SK-N-SH (cell line): ENCODE measurements at regions not wholly inside any gene's neighbourhood (a gene's known extent, or its start where the extent isn't known, plus 50 kb on each side); places are given as distances from the start of the nearest gene placed in this dataset.

Experiments
- CTCF ChIA-PET: fragments of 300-600, 350-600 bp; formaldehyde crosslinking; extraction: SDS; loops from one replicate; lab custom pipeline; 2021; lab: Yijun Ruan, JAX
- POLR2A ChIA-PET: fragments of 350-600 bp; sonication (Branson Sonifier 250); formaldehyde crosslinking; extraction: SDS; loops from one replicate; lab custom pipeline; 2020; ENCODE audit warnings: antibody characterized with exemption, inconsistent platforms; lab: Yijun Ruan, JAX
- DNase-seq: peaks from one replicate; pipeline ENCODE4 v3.0.0; 2012
- H2AFZ ChIP-seq: fragments of 200-600 bp; sonication (generic); 2 replicates; pipeline ENCODE4 v1.8.1; 2016; ENCODE audit warnings: antibody characterized with exemption, mild to moderate bottlenecking, low read depth
- H3F3A ChIP-seq: fragments of 200-600 bp; sonication (generic); replicated peaks from 2 replicates; pipeline ENCODE3; 2016; ENCODE audit warnings: antibody characterized with exemption, mild to moderate bottlenecking; ENCODE audit not compliant: insufficient read depth
- H3K27ac ChIP-seq, 2 experiments: fragments of 200-500 bp in 1 of 2; fragments of 200-600 bp in 1 of 2; sonication (Bioruptor generic) in 1 of 2; sonication (generic), shearing (Covaris generic) in 1 of 2; 2 replicates each; pipeline versions ENCODE4 v1.5.1 to v1.6.1; 2014 to 2016; ENCODE audit warnings: low read depth in 2 of 2, inconsistent platforms in 1 of 2, low read length in 1 of 2, mild to moderate bottlenecking in 1 of 2, mixed read lengths in 1 of 2
- H3K27me3 ChIP-seq: fragments of 200-600 bp; sonication (generic), shearing (Covaris generic); 2 replicates; pipeline ENCODE4 v1.6.1; 2016; ENCODE audit warnings: mixed run types; ENCODE audit not compliant: insufficient read depth
- H3K36me3 ChIP-seq, 2 experiments: fragments of 200-500 bp in 1 of 2; fragments of 200-600 bp in 1 of 2; sonication (Bioruptor generic) in 1 of 2; sonication (generic) in 1 of 2; replicated peaks in 1 of 2; 2 replicates each; pipeline versions ENCODE3 to v1.5.1; 2014 to 2016; ENCODE audit warnings: low read length in 1 of 2, mild to moderate bottlenecking in 1 of 2; ENCODE audit not compliant: insufficient read depth in 2 of 2, control insufficient read depth in 1 of 2
- H3K4me1 ChIP-seq, 2 experiments: fragments of 200-500 bp in 1 of 2; fragments of 200-600 bp in 1 of 2; sonication (Bioruptor generic) in 1 of 2; sonication (generic), shearing (Covaris generic) in 1 of 2; 2 replicates each; pipeline versions ENCODE4 v1.5.1 to v1.6.1; 2014 to 2016; ENCODE audit warnings: low read depth in 1 of 2, low read length in 1 of 2, mixed run types in 1 of 2; ENCODE audit not compliant: insufficient read depth in 2 of 2, control insufficient read depth in 1 of 2
- H3K4me2 ChIP-seq: fragments of 200-600 bp; sonication (generic), shearing (Covaris generic); 2 replicates; pipeline ENCODE4 v1.6.1; 2017; ENCODE audit warnings: mixed run types
- H3K4me3 ChIP-seq, 2 experiments: fragments of 200-500 bp in 1 of 2; fragments of 200-600 bp in 1 of 2; sonication (Bioruptor generic) in 1 of 2; sonication (generic), shearing (Covaris generic) in 1 of 2; 2 replicates each; pipeline versions ENCODE4 v1.5.1 to v1.8.1; 2014 to 2016; ENCODE audit warnings: low read depth in 2 of 2, inconsistent platforms in 1 of 2, low read length in 1 of 2, mild to moderate bottlenecking in 1 of 2, mixed read lengths in 1 of 2, moderate library complexity in 1 of 2
- H3K79me2 ChIP-seq: fragments of 200-600 bp; sonication (generic); 2 replicates; pipeline ENCODE4 v1.8.1; 2017; ENCODE audit warnings: mild to moderate bottlenecking; ENCODE audit not compliant: insufficient read depth
- H3K9ac ChIP-seq: fragments of 200-600 bp; sonication (generic); 2 replicates; pipeline ENCODE4 v1.6.1; 2017; ENCODE audit warnings: mixed run types
- H3K9me2 ChIP-seq: fragments of 200-600 bp; sonication (generic); 2 replicates; pipeline ENCODE4 v1.6.1; 2017; ENCODE audit warnings: mixed run types
- H3K9me3 ChIP-seq: fragments of 200-600 bp; sonication (generic); 2 replicates; pipeline ENCODE4 v1.6.1; 2017; ENCODE audit warnings: mixed run types, mild to moderate bottlenecking, moderate library complexity
- H4K20me1 ChIP-seq: fragments of 200-600 bp; sonication (generic); 2 replicates; pipeline ENCODE4 v1.6.1; 2017; ENCODE audit warnings: mild to moderate bottlenecking, mixed run types; ENCODE audit not compliant: insufficient read depth
- CHD2 ChIP-seq: fragments of 150-350 bp; IDR thresholded peaks from 2 replicates; pipeline ENCODE4 v1.6.1; 2018; ENCODE audit warnings: low read length; ENCODE audit not compliant: partially characterized antibody
- EP300 ChIP-seq, 2 experiments: IDR thresholded peaks; 2 replicates each; pipeline versions ENCODE4 v1.4.0 to v1.6.1; 2012; ENCODE audit warnings: borderline replicate concordance in 1 of 2, low read depth in 1 of 2, low read length in 1 of 2
- FOSL2 ChIP-seq: IDR thresholded peaks from 2 replicates; pipeline ENCODE4 v1.4.0; 2012; ENCODE audit warnings: low read depth, mild to moderate bottlenecking, moderate library complexity, borderline replicate concordance
- FOXJ3 ChIP-seq: sonication (generic); formaldehyde crosslinking; IDR thresholded peaks from 2 replicates; pipeline ENCODE4 v1.5.1; 2020; ENCODE audit warnings: mild to moderate bottlenecking, missing genetic modification reagents
- GABPA ChIP-seq: IDR thresholded peaks from 2 replicates; pipeline ENCODE4 v1.4.0; 2012; ENCODE audit warnings: low read depth, mild to moderate bottlenecking
- IRF3 ChIP-seq: fragments of 150-350 bp; IDR thresholded peaks from 2 replicates; pipeline ENCODE4 v1.6.1; 2016; ENCODE audit warnings: mild to moderate bottlenecking, low read depth, low read length
- JUND ChIP-seq: IDR thresholded peaks from 2 replicates; pipeline ENCODE4 v1.4.0; 2012
- MEF2A ChIP-seq: IDR thresholded peaks from 2 replicates; pipeline ENCODE4 v1.4.0; 2012; ENCODE audit warnings: low read depth, borderline replicate concordance
- NFIC ChIP-seq: IDR thresholded peaks from 2 replicates; pipeline ENCODE4 v1.4.0; 2012; ENCODE audit warnings: borderline replicate concordance
- RAD21 ChIP-seq: IDR thresholded peaks from 2 replicates; pipeline ENCODE4 v1.6.1; 2012; ENCODE audit warnings: mild to moderate bottlenecking, low read length
- REST ChIP-seq: IDR thresholded peaks from 2 replicates; pipeline ENCODE4 v1.6.1; 2012; ENCODE audit warnings: mild to moderate bottlenecking, low read depth, low read length, moderate library complexity
- SIN3A ChIP-seq: IDR thresholded peaks from 2 replicates; pipeline ENCODE4 v1.6.1; 2012; ENCODE audit warnings: low read depth, mild to moderate bottlenecking, low read length, moderate library complexity, borderline replicate concordance
- SMC3 ChIP-seq: IDR thresholded peaks from 2 replicates; pipeline ENCODE4 v1.6.1; 2012; ENCODE audit warnings: low read depth, low read length, improper control_type of control experiment
- TEAD4 ChIP-seq: IDR thresholded peaks from 2 replicates; pipeline ENCODE4 v1.4.0; 2012; ENCODE audit warnings: mild to moderate bottlenecking, borderline replicate concordance; ENCODE audit not compliant: insufficient read depth
- USF2 ChIP-seq: fragments of 150-350 bp; IDR thresholded peaks from 2 replicates; pipeline ENCODE4 v1.6.1; 2017; ENCODE audit warnings: antibody characterized with exemption, low read length, low read depth, borderline replicate concordance
- YY1 ChIP-seq: IDR thresholded peaks from 2 replicates; pipeline ENCODE4 v1.4.0; 2012; ENCODE audit warnings: low read depth, mild to moderate bottlenecking
- ZBTB33 ChIP-seq: IDR thresholded peaks from 2 replicates; pipeline ENCODE4 v1.4.0; 2012; ENCODE audit warnings: low read depth, borderline replicate concordance
- WGBS: methylation state at CpG from one replicate; pipeline ENCODE4 v1.1.6; 2017; ENCODE audit warnings: low lambda C conversion rate; 5-methylcytosine and 5-hydroxymethylcytosine counted together

- no peak for DNase-seq
- no peaks in the 10 kb centered on the region for H3K9me2 ChIP-seq
- no peaks in the 10 kb centered on the region for H3F3A ChIP-seq
- H3K4me3 ChIP-seq = no peak overlapping the region
- WGBS = 39% methylated on average over 6 of the region's 7 CpGs
- H3K36me3 ChIP-seq = no peaks in the 10 kb centered on the region
- H3K4me1 ChIP-seq = no peaks in the 10 kb centered on the region
- H3K27ac ChIP-seq = no peak overlapping the region
- H3K4me2 ChIP-seq = no peak overlapping the region
- no peak overlapping the region for H2AFZ ChIP-seq
- POLR2A ChIA-PET = no interaction called here
- no peaks in the 10 kb centered on the region for H4K20me1 ChIP-seq
- H3K9ac ChIP-seq = no peak overlapping the region
- H3K9me3 ChIP-seq = no peaks in the 10 kb centered on the region
- H3K27me3 ChIP-seq = no peaks in the 10 kb centered on the region
- CTCF ChIA-PET = interaction anchor here (1.0 kb wide), 1 partner anchor 74 kb away, joined by 4 read pairs; no protein-coding TSS in a partner anchor
- TF ChIP-seq YY1 (no peak), GABPA (no peak), MEF2A (no peak), SIN3A (no peak), REST (no peak), FOSL2 (no peak), ZBTB33 (no peak), CHD2 (no peak), TEAD4 (no peak), IRF3 (no peak), SMC3 (no peak), RAD21 (no peak), NFIC (no peak), EP300 (IDR thresholded peaks at IDR 0.05; ENCODE audit: borderline replicate concordance in 1 of 2, low read depth in 1 of 2, low read length in 1 of 2) (no peak), JUND (no peak), FOXJ3 (no peak), USF2 (no peak)
- H3K79me2 ChIP-seq = no peaks in the 10 kb centered on the region
Measured at GRCh38 chr12:14313379-14314138, 51.9 kb upstream of the ATF7IP start.
